ENCODE measurements at regions not wholly inside any gene's neighbourhood (a gene's known extent, or its start where the extent isn't known, plus 50 kb on each side); places are given as distances from the start of the nearest gene placed in this dataset.

DNA sequence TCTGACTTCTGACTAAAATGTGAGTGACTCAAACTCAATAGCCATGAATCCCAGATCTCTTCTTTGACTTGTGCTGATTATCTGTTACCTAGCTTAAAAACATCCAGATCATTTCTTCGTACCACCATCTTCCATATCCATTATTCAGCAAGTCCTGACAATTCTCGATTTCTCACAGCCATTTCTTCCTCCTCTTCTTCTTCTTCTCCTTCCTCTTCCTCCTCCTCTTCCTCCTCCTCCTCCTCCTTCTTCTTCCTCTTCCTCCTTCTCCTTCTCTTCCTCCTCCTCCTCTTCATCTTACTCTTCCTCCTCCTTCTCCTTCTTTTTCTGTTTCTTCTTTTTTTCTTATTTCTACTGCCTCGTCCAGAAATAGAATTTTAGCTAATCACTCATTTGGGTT, 77.0 kb upstream of the MAP1B start:
- TF ChIP-seq, protein P1, sequence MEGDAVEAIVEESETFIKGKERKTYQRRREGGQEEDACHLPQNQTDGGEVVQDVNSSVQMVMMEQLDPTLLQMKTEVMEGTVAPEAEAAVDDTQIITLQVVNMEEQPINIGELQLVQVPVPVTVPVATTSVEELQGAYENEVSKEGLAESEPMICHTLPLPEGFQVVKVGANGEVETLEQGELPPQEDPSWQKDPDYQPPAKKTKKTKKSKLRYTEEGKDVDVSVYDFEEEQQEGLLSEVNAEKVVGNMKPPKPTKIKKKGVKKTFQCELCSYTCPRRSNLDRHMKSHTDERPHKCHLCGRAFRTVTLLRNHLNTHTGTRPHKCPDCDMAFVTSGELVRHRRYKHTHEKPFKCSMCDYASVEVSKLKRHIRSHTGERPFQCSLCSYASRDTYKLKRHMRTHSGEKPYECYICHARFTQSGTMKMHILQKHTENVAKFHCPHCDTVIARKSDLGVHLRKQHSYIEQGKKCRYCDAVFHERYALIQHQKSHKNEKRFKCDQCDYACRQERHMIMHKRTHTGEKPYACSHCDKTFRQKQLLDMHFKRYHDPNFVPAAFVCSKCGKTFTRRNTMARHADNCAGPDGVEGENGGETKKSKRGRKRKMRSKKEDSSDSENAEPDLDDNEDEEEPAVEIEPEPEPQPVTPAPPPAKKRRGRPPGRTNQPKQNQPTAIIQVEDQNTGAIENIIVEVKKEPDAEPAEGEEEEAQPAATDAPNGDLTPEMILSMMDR (IDR thresholded peaks at IDR 0.05) = no peak
- no peak for TF ChIP-seq POLR2A (IDR thresholded peaks at IDR 0.05; ENCODE audit: low read depth)

Measured in esophagus muscularis mucosa (tissue), 3 donors.